Choroid plexus epithelial cell (primary cell): ENCODE measurements at regions not wholly inside any gene's neighbourhood (a gene's known extent, or its start where the extent isn't known, plus 50 kb on each side); places are given as distances from the start of the nearest gene placed in this dataset.
A peak's percentile ranks its signal among the peaks of the same experiment; 100 is the strongest.

Source experiments
- DNase-seq: peaks from one replicate; pipeline ENCODE4 v3.0.0-alpha.2; 2010; ENCODE audit warnings: low read depth
- H3K4me3 ChIP-seq: 2 replicates; pipeline ENCODE4 v1.5.1; 2011; ENCODE audit warnings: low read depth, mild to moderate bottlenecking, control low read depth, low read length, moderate library complexity
- TF ChIP-seq, protein P1 (sequence below): conservative IDR thresholded peaks from 2 replicates; pipeline ENCODE4 v1.5.1; 2011; ENCODE audit warnings: low read depth, mild to moderate bottlenecking, control low read depth, inconsistent platforms, low read length, moderate library complexity

DNA sequence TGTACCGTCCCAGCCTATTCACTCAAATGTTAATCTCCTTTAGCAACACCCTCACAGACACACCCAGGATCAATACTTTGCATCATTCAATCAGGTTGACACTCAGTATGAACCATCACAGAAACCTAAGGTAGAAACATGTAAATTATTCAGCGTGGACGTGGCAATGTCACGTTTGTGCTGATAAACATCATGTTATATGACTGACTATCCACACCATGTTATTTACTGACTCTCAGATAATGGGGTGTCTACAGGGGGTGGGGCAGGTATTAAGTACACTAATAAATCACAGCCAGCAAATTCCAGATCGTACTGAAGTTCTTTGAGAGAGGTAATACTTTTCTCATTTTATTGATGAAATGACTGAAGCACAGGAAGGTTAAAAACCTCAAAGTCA lies 280.0 kb downstream of the C12orf75 start:
- no peak overlapping the region for H3K4me3 ChIP-seq
- TF ChIP-seq, protein P1, sequence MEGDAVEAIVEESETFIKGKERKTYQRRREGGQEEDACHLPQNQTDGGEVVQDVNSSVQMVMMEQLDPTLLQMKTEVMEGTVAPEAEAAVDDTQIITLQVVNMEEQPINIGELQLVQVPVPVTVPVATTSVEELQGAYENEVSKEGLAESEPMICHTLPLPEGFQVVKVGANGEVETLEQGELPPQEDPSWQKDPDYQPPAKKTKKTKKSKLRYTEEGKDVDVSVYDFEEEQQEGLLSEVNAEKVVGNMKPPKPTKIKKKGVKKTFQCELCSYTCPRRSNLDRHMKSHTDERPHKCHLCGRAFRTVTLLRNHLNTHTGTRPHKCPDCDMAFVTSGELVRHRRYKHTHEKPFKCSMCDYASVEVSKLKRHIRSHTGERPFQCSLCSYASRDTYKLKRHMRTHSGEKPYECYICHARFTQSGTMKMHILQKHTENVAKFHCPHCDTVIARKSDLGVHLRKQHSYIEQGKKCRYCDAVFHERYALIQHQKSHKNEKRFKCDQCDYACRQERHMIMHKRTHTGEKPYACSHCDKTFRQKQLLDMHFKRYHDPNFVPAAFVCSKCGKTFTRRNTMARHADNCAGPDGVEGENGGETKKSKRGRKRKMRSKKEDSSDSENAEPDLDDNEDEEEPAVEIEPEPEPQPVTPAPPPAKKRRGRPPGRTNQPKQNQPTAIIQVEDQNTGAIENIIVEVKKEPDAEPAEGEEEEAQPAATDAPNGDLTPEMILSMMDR, result no peak
- DNase-seq, result no peak

DNA sequence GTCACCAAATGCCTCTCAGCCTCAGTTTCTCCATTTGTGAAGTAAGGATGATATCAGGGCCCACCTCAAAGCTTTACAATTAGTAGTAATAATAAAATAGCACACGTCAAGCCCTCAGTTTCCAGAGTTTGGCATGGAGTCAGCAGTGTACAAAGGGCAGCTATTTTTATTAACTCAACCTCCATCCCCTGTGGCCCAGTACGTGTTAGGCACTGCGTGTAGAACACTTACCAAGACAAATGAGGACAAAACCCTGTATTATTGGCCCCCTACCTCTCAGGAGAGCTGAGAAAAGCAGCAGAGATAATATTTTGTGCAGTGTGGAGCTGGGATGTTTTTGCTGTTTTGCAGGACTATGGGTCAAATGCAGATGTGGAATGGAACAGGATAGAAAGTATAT lies 280.8 kb downstream of the C12orf75 start:
- TF ChIP-seq, protein P1, result no peak
- no peak overlapping the region for H3K4me3 ChIP-seq
- no peak for DNase-seq

DNA sequence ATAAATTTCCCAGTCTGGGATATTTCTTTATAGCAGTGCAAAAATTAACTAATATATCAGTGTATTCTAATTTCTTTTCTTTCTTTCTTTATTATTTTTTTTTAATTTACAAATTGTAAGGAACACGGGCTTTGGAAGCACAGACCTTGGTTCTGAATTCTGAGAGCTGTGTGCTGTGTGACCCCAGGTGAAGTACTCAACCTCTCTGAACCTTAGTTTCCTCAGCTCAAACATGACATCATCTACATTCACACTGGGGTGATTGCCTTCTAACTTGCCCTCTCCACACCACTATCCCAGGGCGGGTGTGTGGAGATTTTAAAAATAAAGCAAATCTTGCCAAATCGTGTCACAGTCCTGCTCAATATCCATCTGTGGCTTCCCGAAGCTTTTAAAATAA lies 282.8 kb downstream of the C12orf75 start:
- TF ChIP-seq, protein P1, result no peak
- DNase-seq, result no peak
- no peak overlapping the region for H3K4me3 ChIP-seq

DNA sequence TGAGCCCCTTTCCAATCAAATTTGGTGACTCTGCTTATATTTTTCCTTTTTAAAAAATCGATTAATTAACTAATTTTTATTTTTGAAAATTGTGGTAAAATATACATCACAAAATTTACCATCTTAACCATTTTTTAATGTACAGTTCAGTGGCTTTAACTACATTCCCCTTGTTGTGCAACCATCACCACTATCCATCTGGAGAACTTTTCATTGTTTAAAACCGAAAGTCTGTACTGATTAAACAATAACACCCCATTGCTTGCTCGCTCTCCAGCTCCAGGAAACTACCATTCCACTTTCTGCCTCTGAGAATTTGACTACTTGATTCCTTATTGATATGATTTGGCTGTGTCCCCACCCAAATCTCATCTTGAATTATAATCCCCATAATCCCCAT lies 283.4 kb downstream of the C12orf75 start:
- DNase-seq, result no peak
- H3K4me3 ChIP-seq, result no peak overlapping the region
- TF ChIP-seq, protein P1, result no peak

DNA sequence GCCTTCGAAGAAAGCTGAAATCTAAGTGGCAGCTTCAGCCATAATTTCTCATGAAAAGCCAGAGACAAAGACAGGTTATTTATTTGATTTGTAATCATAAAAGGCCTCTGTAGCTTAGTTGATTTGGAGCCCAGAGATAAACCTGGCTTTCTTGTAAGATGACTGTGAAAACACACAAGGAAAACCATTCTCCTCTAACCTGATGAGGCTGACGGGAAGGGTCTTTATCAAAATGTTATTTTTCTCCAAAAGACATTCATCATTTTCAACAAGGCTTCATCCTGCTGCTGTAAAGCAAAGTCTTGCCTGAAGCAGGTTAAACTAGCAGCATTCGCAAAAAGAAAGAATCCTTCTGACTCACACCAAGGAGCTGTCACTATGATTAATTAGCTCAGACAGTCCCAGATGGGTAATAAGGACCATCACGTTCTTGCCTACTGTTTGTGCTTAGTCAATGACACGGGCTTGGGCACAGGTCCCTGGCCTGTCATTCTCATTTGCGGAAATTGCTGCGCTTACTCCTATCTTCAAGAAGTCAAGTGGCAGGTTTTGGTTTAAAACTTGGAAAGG lies 286.6 kb downstream of the C12orf75 start:
- TF ChIP-seq, protein P1, result no peak
- no peak for DNase-seq
- no peak overlapping the region for H3K4me3 ChIP-seq

DNA sequence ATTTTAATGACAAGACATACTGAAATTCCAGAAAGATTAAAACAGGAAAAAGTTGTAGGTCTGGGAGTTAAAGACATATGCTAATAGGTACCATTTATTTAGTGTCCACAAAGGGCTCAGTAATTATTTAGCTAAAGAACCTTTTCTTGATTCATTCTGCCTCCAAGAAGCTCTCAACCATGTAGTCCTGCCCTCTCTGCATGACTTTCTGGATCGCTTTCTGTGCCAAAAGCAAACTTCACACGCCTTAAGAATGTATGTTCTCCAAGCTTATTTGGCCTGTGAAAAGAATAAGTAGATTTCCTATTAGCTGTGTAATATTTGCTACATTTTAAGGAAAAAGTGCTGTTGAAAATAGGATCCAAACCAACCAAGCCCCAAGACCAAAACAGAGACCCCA lies 291.7 kb downstream of the C12orf75 start:
- DNase-seq, result peak; percentile 11
- no peak overlapping the region for H3K4me3 ChIP-seq

More for the DNA sequence above, 291.7 kb downstream of the C12orf75 start:
- TF ChIP-seq, protein P1, result no peak
